ENCODE measurements at regions not wholly inside any gene's neighbourhood (a gene's known extent, or its start where the extent isn't known, plus 50 kb on each side); places are given as distances from the start of the nearest gene placed in this dataset.
A peak's percentile ranks its signal among the peaks of the same experiment; 100 is the strongest.
"Not testable (repeated sequence)": the region's sequence is repeated elsewhere in the genome, so short reads cannot be mapped to it uniquely, and the experiment has no call there.

DNA sequence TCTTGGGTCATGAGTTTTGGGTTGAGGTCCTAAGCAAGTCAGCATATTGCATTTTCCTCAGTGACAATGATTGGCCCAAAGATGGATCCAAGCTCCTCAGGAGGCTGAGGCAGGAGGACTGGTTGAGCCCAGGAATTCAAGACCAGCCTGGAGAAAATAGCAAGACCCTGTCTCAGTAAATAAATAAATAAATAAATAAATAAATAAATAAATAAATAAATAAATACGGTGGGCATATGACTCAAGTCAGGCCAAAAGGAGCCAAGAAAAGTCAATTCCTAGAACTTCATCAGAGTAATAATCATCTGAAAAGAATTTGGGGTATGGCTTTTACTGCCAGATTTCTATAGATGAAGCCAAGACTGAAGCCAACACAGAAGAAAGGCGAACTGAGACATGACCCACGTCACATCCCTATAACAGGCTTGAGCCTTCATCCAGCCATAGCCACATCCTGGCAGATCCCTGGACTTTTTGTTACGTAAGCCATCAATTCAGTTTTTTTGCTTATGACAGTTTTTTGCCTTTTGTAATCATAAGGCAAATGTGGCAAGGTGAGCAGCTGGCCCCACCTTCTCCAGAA lies 88.5 kb upstream of the NFASC start:
- DNase-seq, result no peak

DNA sequence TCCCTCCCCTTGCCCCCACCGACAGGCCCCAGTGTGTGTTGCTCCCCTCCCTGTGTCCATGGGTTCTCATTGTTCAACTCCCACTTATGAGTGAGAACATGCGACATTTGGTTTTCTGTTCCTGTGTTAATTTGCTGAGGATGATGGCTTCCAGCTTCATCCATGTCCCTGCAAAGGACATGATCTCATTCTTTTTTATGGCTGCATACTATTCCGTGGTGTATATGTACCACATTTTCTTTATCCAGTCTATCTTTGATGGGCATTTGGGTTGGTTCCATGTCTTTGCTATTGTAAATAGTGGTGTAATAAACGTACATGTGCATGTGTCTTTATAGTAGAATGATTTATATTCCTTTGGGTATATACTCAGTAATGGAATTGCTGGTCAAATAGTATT lies 85.6 kb upstream of the NFASC start:
- DNase-seq, result not testable (repeated sequence)

DNA sequence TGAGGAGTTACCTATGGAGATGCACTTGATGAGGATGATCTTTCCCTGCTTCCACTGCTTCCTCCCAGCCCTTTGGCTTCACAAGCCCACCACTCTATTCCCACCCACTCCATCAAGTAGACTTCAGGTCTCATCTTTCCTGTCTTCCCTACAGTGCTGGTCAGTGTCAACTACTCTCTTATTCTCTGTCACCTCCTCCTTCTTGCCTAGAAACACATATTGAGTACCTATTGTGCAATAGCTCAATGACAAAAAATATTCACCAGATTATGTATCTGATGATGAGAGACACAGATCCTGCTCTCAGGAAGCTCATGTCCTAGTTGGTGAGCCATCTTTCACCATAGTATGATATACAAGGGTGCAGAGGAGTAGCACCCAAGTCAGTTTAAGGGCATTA lies 82.2 kb upstream of the NFASC start:
- DNase-seq, result no peak

DNA sequence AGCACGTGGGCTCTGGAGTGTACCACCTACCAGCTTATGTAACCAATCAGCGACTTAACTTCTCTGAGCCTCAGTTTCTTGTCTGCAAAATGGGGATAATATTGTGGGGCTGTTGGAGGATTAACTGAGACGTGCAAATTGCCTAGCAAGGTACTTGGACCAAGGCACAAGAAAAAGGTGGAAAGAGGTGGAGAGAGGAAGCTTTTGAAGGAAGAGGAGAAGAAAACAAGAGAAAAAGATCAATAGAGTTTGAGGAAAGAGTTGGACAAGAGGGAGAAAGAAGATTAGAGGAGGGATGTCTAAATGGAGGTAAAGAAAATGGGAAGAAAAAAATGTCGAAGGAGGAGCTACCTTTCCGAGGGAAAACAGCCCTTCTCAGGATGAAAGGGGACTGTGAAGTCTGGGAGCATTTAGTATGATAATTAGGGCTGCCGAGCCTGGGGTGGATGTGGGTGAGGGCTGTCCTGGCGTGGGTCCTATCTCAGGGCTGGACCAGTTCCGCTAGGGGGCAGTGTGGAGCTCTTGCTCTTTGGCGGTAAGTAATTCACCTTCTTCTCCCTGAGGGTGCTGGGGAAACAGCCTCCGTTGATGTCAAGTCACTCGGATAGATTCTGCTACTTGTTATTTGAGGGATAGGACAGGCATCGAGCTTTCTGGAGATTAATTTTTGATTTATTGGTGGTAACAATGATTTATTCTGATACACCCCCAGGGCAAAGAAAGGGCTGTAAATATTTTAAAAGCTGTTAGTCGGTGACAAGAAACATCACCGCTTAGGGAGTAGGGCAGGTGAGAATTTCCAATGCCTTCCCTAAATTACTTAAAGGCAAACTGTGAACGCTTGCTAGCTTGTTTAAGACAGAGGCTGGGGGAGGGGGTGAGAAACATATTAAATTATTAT lies 79.0 kb upstream of the NFASC start:
- DNase-seq, result peak; percentile 27

DNA sequence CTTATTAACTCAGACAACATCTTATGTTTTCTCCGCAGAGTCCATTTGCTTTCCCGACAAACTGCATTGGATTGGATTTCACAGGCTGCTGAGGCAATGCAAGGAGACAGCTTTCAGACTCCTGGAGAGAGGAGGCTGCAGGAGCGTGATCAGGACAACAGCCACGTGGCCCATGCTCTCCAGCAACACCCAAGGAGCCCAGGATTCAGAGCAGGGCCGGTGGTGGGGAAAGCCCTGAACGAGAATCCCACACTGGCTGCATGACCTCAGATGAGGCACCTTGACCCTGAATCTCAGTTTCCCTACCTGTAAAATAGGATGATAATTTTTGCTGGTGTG lies 78.3 kb upstream of the NFASC start:
- no peak for DNase-seq

DNA sequence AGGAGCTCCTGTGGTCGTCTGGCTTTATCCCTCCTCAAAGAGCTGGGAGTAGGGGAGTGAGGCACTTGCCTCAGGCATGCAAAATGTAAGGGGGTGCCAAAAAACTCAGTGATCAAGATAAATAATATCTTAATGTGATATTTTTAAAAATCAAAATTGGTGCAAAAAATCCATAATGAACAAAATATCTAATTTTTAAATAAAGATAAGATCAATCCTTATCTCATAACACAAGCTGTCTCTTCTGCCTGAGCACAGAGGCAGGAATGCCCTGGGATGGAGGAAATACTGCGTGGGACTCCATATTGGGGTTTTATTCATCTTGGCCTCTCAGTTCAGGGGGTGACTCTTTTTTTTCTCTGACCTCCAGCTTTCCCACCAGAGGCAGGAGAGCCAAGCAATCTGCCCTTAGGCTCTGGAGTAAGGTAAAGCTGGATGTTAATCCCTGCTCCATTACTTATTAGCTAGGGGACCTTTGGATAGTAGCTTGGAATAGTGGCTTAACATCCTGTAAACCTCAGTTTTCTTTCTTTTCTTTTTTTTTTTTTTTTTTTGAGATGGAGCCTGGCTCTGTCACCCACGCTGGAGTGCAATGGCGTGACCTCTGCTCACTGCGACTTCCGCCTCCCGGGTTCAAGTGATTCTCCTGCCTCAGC lies 77.3 kb upstream of the NFASC start:
- DNase-seq, result no peak

DNA sequence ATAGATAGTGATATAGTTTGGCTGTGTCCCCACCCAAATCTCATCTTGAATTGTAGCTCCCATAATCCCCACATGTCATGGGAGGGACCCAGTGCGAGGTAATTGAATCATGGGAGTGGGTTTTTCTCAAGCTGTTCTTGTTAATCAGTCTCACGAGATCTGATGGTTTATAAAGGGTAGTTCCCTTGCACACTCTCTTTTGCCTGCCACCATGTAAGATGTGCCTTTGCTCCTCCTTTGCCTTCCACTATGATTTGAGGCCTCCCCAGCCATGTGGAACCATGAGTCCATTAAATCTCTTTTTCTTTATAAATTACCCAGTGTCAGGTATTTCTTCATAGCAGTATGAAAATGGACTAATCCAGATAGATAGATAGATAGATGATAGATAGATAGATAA lies 73.8 kb upstream of the NFASC start:
- DNase-seq, result not testable (repeated sequence)

DNA sequence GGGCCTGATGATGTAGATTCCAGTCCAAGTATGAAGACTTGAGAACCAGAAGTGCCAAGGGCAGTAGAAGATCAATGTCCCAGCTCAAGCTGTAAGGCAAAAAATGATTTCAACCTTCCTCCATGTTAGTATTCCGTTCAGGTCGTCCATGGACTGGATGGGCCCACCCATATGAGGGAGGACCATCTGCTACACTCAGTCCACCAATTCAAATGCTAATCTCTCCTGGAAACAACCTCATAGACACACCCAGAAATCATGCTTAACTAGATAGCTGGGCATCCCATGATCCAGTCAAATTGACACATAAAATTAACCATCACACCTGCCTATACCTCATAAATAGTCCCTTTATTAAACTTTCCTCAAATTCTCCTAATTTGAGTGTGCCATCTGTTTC lies 73.3 kb upstream of the NFASC start:
- DNase-seq, result no peak

DNA sequence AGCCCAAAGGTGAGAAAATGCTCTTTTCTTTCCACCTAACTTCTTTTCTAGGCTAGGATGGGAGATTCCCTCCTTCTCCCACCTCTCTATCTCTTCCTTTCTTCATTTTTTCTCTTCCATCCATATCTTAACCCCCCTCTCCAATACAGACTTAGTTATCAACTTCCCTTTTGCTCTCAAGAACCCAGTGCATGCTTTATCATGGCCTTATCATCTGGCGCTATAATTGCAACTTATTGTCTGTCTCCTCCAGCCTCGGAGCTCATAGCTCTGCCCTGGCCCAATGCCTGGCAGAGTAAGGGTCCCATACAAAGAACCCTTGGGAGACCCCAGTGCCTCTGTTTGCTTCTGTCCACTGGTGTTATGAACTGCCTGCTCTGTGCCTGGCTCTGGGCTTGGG lies 71.0 kb upstream of the NFASC start:
- DNase-seq, result no peak

DNA sequence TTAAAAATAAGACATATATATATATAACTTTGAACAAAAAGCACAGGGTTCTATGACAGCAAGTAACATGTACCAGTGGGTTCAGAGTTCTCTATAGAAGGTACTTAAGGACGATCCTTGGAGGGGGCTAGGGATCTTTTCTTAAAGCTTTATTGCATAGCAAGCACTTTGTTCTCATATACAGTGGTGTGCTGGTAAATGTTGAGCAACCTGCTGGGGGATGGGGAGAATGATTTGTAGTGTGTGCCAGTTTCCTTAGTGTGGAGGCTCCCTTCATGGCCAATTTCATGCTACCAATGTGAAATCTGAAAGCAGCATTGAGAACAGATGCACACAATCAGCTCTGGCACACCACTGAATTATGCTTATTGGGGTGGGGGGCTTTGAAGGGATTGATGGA lies 69.5 kb upstream of the NFASC start:
- no peak for DNase-seq

DNA sequence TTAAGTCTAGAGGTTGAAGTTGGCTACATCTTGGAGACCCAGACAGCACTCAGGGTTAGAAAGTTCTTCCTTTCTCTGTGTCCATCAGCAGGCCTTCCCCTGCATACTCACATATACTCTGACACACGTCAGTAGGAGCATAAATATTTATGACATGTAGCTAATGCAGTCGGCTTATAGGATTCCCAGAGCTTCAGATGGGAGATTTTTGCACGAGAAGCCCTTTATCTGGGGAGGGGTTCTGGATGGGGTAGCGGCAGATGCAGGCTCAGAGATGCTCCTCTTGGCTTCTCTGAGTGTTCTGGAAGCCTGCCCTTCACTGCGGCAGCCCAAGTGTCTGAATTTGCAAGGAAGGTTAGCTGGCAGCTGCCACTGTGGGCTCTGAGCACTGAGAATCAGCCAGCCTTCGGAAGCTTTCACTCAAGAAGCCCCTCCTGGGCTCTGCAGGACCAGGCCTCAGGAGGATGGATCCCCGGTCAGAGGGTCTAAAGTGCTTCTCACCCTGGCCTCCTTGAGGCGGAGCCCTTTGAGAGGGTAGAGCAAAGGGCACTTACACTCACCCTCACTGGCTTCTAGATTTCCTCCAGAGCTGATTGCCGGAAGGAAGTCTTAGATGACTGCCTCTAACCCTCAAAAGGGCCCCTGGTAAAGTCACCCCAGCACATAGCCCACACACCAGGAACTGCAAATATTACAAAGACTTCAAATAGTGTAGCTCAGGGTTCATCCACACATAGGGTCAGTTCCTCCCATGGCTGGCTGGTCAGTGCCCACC lies 68.1 kb upstream of the NFASC start:
- DNase-seq, result no peak

DNA sequence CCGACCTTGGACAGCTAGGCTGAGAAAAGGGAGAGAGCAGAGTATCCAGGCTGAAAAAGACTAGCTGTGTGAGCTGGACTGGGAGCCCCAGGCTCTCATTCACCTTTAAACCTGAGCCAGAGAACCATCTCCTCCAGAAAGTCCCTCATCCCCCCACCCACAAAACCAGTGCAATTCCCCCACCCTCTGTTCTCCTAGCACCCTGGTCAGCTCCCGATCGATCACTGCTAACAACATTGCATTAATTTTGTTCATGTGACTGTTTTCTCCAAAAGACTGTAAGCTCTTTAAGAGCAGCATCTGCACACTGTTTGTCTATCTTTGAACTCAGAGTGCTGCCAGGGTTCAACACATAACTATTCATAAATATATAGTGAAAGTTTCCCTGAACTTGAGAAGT lies 67.1 kb upstream of the NFASC start:
- DNase-seq, result no peak

DNA sequence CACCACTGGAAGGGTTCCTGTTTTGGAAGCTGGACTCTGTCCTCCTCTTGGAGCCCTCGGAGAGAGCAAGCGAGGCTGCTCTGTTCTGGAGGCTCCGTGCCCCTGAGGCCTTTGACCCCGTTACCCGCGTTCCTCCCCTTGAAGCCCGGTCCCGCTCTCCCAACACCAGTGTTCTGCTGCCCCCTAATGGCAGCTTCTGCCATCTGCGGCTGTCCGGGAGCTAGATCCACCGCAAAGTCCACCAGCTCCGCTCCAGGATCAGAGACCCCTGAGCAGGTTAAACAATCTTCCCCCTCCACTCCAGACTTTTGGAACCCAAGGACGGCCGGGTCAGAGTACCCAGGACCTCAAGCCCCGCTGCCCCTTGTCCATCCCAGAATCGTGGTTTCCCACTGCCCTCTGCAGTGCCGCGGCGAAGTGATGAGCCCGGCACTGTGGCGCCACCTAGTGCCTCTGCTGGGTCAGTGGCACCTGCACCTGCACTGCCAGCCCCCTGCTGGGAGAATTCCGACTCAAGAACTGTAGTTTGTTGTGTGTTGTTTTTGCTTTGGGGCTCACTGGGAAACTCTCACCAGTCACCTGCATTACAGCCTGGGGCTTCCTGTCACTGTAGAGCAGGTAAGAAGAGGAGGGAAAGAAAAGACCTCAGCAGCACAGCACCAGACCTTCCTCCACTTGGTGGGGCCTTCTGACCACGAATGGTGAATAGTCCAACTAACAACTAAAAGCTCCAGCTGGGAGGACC lies 63.5 kb upstream of the NFASC start:
- DNase-seq, result peak; percentile 72

DNA sequence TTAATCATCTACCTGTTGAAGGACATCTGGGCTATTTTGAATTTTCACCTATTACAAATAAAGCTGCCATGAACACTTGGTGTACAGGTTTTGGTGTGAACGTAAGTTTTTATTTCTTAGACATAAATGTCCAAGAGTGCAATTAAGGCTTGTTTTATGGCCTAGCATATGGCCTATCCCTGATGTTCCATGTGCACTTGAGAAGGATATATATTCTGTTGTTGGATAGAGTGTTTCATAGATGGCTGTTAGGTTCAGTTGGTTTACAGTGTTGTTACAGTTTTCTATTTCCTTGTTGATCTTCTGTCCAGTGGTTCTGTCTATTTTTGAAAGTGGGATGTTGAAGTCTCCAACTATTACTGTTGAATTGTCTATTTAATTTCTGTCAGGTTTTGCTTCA lies 61.2 kb upstream of the NFASC start:
- DNase-seq, result no peak

DNA sequence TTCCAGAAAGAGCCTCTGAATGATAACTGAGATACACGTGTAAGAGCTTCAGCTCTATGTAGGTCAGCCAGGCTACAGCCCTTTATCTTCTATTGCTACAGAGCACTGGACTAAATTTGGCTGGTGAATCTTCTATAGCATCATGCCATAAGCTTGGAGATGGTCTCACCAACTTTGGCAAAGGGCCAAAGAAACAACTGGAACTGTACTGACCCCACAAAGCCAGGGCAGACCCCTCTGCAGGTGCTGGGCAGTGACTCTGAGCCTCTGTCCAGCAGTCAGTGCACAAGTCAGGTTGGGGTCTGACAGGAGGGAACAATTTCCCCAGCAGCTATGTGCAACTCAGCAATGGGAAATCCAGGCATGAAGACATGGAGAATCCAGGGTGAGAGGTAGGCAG lies 57.8 kb upstream of the NFASC start:
- no peak for DNase-seq

DNA sequence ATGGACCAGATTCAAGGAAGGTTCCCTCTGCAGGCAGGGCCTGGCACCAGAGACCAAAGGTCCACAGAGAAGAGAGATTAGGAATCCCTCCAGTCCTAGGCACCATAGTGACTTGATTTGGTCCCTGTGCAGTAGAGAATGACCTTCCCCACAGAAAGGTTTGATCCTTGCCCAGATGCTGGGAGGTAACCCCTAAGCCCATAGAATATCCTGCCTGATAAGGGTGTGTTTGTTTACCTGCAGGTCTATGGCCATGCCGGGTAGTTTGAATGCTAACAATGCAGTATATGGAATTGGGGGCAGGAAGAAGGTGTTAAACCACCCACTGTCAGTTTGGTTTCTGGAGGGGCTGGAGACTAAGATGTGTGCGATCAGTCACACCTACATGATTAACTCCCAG lies 57.1 kb upstream of the NFASC start:
- DNase-seq, result no peak

DNA sequence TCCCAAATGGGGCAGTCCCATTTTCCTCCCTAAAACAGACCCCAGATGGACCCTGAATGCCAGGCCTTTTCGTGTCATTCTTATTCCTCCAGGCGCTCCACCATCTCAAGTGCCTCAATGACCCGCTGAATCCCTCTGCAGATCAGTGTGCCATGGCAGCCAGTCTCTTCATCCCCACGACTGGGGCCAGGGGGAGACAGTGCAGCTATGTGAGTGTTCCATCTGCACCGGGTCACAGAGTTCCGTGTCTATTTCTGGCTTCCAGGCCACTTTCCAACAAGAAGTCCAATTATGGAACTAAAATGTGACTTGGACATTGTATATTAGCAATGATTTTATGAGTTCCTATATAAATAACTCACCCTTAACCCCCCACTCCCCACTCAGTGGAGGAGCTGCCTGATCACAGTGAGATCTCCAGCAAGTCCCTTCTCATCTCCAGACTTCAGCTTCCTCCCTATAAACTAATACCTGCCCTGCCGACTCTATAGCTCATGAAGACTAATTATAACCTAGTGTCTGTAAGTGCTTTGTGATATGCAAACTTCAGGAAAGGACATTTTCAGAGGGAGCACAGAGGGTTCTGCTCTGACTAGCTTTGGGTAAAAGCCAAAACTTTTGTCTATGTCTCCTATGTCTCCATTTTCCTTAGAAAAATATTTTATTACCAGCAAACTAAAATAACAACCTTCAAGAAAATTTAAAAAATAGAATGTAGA lies 56.3 kb upstream of the NFASC start:
- DNase-seq, result no peak

DNA sequence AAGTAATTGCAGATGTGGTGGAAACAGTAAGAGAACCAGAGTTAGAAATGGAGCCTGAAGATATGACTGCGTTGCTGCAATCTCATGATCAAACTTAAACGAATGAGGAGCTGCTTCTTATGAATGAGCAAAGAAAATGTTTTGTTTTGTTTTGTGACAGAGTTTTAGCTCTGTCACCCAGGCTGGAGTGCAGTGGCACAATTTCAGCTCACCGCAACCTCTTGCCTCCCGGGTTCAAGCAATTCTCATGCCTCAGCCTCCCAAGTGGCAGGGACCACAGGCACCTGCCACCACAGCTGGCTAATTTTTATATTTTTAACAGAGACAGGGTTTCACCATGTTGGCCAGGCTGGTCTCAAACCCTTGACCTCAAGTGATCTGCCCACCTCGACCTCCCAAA lies 53.3 kb upstream of the NFASC start:
- DNase-seq, result no peak

DNA sequence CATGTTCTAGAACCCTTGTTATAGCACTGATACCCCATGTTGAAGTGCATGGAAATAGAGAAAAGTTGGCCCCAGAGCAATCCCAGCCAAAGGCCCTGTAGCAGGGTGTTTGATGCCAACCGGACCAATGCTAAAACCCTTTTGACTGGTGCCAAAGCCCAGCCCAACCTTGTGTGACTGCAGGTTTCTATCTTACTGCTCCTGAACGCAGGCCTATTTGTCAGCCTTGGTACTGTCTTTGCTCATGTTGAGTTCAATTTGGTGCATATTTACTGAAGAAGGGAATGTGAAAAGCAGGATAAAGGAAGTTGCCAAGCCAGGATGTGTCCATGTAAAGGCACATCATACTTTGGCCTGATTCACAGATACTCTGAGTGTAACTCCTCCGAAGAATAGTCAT lies 51.7 kb upstream of the NFASC start:
- no peak for DNase-seq

DNA sequence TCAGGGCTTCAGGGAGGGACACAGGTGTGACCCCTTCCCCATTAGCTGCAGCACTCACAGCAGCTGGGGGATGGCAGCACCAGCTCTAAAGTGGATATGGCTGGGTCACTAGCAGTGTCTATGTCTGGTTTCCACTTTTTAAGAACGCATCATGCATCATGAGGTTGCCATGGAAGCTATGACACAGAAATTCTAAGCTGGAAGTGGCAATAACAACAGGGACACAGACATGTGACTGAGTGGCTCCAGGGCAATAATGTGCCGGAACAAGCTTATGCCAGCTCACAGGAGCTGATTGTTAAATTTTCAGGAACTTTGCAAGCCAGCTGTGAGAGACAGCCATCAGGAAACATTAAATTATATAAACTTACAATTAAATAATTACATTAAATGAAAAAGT lies 51.2 kb upstream of the NFASC start:
- no peak for DNase-seq

Measured in NK-92 treated with Interleukin-12 subunit alpha and Interleukin-12 subunit beta, amount 100 ng/mL, for 24 hours (cell line).